OCI-LY3 (cell line): ENCODE measurements at regions not wholly inside any gene's neighbourhood (a gene's known extent, or its start where the extent isn't known, plus 50 kb on each side); places are given as distances from the start of the nearest gene placed in this dataset.

Source experiments
- CTCF ChIP-seq: fragments of 200-600, 300-600 bp; sonication (generic); IDR thresholded peaks from 2 replicates; pipeline ENCODE4 v1.5.1; 2014; ENCODE audit warnings: antibody characterized with exemption, low read length, low read depth
- EZH2phosphoT487 ChIP-seq: fragments of 200-600 bp; shearing (Covaris generic); IDR thresholded peaks from 2 replicates; pipeline ENCODE4 v1.6.1; 2018; ENCODE audit warnings: antibody characterized with exemption, mixed run types, low read depth

GRCh38 chr22:49494555-49494954, 333.1 kb downstream of the BRD1 start:
- no peak for TF ChIP-seq CTCF
- no peak for TF ChIP-seq EZH2phosphoT487
